ELF-1 (cell line): ENCODE measurements at regions not wholly inside any gene's neighbourhood (a gene's known extent, or its start where the extent isn't known, plus 50 kb on each side); places are given as distances from the start of the nearest gene placed in this dataset.
"Not testable (repeated sequence)": the region's sequence is repeated elsewhere in the genome, so short reads cannot be mapped to it uniquely, and the experiment has no call there.

Experiments used
- DNase-seq: peaks from one replicate; pipeline ENCODE4 v3.0.0-alpha.2; 2016; ENCODE audit warnings: low read depth, low spot score

DNA sequence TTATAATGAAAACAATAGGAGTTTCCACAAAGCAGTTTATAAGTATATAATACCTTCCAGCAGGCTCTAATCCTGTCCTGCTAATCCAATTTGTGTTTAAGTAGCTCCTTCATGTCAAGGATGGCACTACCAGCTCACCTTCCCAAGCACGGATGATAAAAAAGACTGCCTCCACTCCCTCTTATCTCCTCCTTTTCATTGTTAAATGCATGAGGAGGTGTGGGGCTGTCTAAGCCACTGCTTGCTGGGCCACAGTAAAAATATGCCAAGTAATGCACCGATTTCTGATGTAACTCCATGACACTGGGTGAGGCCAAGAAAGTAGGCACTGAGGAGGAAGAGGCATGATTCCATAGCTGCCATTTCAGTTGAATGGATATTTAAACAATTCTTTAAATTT is 193.1 kb downstream of the ZIC5 start:
- no peak for DNase-seq

- no peak for DNase-seq
Observed at GRCh38 chr13:99777873-99778272, 193.7 kb downstream of the ZIC5 start.

DNA sequence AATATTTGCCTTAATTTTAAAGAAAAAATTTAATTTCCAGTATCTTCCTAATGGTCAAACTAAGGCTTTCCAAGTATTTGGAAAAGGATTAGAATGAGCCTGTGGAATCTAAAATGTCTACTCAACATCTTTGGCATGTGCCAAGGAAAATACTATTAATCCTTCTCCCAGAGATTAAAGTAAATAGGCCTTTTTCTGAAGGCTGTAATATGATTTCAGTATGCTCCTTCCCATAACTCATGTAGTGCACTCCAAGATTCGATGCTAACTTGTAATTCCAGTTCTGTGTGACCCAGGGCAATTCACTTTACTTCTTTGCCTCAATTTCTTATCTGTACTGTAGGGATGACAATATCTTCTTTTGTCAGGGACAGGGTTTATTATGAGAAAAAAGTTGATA is 196.9 kb downstream of the ZIC5 start:
- DNase-seq, result no peak

GRCh38 chr13:99768986-99769385 is 202.6 kb downstream of the ZIC5 start:
- no peak for DNase-seq

DNA sequence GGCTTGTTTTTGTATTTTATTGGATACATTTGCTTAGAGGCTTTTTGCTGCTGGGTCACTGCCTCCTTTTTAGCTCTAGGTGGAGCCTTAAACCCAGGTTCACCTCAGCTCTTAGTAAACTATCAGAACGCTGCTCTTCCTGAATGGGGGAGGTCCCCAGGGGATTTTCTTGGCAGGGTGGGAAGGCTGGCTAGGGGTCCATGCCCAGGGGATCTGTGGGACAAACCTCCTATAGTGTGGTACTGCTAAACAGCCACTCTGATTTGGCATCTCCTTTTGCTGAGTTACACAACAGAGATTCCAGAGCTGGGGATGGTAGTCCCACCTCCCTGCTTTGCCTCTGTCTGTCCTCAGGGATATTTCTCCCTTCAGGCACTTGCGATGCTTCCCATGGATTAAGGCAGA is 204.9 kb downstream of the ZIC5 start:
- DNase-seq, result peak; percentile 68

GRCh38 chr13:99765869-99766268 is 205.7 kb downstream of the ZIC5 start:
- no peak for DNase-seq

DNA sequence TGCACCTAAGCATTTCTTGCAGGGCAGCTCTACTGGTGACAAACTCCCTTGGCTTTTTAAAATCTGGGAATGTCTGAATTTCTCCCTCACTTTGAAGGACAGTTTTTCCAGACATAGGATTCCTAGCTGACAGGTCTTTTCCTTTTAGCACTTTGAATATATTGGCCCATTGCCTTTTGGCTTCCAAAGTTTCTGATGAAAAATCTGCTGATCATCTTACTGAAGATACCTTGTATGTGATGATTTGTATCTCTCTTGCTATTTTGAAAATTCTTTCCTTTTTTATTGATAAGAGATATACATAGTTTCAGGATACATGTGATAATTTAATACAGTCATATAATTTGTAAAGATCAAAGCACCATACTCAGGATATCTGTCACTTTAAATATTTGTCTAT is 211.1 kb downstream of the ZIC5 start:
- no peak for DNase-seq

DNA sequence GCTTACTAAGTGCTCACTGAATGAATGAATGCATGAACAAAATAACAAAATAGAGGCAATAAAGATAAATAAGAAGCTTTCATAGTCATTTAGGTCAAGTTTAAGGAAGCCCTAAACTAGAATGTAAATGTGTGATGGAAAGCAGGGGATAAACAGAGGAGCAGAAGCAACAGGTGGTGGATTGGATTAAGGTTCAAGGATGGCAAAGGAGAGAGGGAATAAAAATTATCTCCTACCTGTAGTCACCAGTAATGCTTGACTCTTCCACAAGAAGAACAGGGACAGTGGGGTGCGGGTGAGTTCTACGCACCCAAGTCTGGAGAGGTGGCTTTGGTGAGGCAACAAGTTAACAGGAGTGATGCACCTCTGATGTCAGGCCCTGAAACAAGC is 212.4 kb downstream of the ZIC5 start:
- DNase-seq, result no peak

GRCh38 chr13:99758460-99759162 is 213.0 kb downstream of the ZIC5 start:
- DNase-seq, result no peak

- no peak for DNase-seq
Observed at GRCh38 chr13:99757756-99758459, 213.7 kb downstream of the ZIC5 start.

DNA sequence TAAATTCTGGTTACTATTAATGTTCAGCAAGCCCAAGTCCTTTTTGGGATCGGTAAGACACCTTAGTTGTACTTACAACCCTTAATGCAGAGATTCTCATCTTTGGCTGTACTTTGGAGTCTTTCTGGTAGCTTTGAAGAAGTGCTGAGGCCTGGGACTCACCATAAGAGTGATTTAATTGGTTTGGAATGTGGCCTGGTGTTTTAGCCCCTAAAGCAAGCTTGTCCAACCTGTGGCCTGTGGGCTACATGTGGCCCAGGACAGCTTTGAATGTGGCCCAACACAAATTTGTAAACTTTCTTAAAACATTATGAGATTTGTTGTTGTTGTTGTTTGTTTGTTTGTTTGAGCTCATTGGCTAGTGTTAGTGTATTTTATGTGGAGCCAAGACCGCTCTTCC is 215.3 kb downstream of the ZIC5 start:
- DNase-seq, result peak; percentile 81

GRCh38 chr13:99754750-99755149 is 216.8 kb downstream of the ZIC5 start:
- not testable (repeated sequence) for DNase-seq

DNA sequence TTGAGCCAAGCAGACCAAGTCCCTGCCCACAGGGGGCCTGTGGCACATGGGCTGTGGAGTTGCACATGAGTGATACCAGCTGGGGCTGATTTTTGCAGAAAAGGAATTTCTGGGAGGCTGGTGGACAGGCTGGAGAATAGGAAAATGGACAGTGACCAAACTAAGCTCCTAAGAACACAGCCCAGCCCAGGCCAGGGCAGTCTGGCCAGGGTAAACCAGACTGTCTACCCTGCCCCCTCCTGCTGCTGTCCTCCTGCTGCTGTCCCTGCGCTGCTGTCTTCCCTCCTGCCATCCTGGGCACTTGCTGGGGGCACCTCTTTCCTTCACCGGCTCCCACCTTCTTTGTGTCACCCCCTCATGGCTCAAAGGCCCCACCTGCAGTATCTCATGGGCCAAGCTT is 219.2 kb downstream of the ZIC5 start:
- DNase-seq, result no peak

DNA sequence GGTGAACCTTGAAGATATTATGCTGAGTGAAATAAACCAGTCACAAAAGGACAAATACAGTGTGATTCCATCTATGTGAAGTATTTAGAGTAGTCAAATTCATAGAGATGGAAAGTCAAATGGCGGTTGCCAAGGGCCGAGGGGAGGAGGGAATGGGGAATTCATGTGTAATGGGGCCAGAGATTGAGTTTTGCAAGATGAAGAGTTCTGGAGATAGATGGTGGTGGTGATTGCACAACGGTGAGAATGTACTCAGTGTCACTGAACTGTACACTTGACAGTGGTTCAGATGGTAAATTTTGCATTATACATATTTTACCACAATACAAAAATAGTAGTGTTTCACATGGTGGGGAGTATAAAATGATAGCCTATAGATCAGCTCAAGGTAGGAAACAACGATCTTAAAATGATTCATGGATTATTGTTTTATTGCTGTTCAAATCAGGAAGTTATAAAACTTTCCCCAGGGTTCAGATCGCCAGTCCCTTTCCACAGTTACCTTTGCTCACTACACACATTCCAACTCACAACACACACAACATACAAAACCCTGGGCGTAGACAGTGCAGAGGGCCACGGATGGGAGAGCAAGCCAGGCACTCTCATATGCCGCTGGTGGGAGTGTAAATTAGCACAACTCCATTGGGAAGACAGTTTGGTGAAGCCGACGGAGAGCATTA is 219.9 kb downstream of the ZIC5 start:
- DNase-seq, result no peak

- DNase-seq, result no peak
Observed at GRCh38 chr13:99750951-99751350, 220.6 kb downstream of the ZIC5 start.

- no peak for DNase-seq
Observed at GRCh38 chr13:99749271-99750019, 222.1 kb downstream of the ZIC5 start.

- DNase-seq, result no peak
Observed at GRCh38 chr13:99747403-99747710, 224.2 kb downstream of the ZIC5 start.

- DNase-seq, result peak; percentile 39
Observed at GRCh38 chr13:99746637-99747402, 224.7 kb downstream of the ZIC5 start.

- no peak for DNase-seq
Observed at GRCh38 chr13:99743094-99743493, 228.5 kb downstream of the ZIC5 start.

DNA sequence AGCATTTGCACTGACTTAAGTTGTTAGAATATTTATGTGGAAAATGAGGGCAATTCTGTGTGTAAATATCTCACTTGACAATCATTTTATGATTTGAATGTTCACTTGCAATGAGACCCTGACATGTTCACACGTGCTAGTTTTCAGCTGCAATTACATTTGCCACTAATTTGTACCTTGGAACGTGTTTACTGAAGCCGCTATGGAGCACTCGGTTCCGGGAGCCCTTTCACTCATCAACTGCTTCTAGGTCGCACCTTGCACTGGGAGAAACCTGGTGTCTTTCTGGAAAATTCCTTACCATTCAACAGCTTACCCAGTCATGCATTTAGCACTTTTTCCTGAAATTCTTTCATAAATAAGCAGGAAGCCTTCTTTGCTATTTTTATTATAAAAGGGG is 229.6 kb downstream of the ZIC5 start:
- no peak for DNase-seq

DNA sequence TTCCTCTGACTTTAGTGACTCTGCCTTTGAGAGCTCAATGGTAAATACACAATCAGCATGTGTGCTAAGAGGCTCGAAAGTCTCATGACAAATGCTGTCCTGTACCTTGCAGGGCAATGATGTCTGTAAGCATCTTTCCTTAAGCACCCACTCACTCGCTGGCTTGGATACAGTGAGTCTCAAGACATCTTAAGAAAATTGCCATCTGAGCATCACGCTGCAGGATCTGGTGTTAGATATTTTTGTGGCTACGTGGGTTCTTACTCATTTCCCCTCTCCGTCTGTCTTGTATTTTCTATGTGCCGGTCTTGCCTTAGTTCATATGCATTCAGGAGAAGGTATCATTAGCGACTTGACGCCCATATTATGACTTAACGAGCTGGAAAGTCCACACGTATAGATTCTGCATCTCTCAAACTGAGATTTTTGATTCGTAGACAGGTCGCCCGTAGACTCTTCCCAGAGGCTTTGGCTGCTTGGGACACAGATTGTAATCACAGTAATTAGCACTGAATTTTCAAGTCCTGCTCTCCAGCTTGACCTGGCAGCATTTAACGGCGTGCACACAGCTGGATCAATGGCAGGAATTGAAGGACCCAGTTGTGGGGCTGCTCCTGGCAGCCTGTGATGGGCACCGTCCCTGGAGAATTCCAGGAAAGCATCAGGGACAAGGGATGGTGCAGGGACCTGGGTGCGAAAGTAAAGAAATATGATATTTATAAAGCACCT is 231.2 kb downstream of the ZIC5 start:
- DNase-seq, result no peak
